Retinal pigment epithelial cell (primary cell): ENCODE measurements at regions not wholly inside any gene's neighbourhood (a gene's known extent, or its start where the extent isn't known, plus 50 kb on each side); places are given as distances from the start of the nearest gene placed in this dataset.

Source experiments
- DNase-seq: peaks from one replicate; pipeline ENCODE4 v3.0.0-alpha.2; 2010; ENCODE audit warnings: low read depth
- H3K4me3 ChIP-seq: 2 replicates; pipeline ENCODE4 v1.5.1; 2011; ENCODE audit warnings: mild to moderate bottlenecking, low read length, control low read depth, moderate library complexity
- TF ChIP-seq, protein P1 (sequence below): conservative IDR thresholded peaks from 2 replicates; pipeline ENCODE4 v1.5.1; 2011; ENCODE audit warnings: low read depth, low read length, control low read depth, inconsistent platforms

DNA sequence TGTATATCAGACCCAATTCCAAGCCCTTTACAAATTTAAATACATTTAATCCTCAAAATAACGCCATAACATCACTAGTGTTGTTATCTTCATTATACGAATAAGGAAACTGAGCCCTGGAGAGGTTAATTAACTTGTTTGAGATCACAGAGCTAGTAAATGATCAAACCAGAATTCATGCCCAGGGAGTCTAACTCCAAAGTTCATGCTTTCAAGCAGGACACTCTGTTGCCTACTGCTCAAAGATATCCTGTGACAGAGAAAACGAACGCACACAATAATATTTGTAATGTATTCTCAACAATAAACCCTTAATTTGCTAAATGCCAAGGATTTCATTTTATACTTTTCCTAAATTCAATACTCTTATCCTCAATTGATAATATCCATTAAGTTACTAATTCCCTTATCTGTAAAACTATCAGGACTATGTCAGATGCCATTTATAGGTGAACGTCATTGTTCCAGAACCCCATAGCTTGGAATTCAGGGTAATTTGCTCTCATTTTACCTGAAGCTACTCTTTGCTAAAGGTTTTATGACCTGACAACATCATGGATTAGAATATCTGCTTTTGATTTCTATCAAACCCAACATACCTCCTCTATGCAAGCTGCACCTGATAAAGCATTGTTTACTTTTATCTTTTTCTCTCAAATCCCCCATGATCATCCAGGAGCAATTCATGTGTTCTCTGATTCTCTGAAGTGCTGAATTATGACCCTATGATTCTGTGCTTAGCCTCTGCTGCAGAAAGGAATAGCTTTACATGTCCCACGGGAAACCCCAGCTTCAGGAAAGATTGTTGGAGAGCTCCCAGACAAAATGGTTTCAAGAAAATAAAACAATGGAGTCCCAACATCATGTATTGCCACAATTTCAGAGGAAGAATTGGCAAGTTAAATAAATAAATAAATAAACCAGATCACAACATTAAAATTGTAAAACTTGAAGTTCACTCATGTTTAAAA, 150.2 kb upstream of the CDK1 start:
- TF ChIP-seq, protein P1, sequence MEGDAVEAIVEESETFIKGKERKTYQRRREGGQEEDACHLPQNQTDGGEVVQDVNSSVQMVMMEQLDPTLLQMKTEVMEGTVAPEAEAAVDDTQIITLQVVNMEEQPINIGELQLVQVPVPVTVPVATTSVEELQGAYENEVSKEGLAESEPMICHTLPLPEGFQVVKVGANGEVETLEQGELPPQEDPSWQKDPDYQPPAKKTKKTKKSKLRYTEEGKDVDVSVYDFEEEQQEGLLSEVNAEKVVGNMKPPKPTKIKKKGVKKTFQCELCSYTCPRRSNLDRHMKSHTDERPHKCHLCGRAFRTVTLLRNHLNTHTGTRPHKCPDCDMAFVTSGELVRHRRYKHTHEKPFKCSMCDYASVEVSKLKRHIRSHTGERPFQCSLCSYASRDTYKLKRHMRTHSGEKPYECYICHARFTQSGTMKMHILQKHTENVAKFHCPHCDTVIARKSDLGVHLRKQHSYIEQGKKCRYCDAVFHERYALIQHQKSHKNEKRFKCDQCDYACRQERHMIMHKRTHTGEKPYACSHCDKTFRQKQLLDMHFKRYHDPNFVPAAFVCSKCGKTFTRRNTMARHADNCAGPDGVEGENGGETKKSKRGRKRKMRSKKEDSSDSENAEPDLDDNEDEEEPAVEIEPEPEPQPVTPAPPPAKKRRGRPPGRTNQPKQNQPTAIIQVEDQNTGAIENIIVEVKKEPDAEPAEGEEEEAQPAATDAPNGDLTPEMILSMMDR = no peak
- no peak overlapping the region for H3K4me3 ChIP-seq
- no peak for DNase-seq

DNA sequence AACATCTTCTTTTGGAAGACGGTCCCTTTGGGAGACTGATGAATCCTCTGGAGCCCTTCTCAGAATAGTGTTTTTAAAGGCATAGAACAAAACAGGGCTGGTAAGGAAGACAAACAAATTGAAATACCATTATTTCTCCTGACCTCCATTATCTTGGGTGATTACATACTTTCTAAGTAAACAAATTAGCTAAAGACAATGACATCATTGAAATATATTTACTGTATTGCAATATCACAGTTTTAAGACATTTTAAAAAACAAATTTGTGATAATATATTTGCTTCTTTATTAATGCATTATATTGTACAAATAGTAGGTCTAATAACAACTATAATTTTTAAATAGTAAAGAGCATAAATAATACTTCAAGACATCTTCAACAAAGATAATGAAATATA, 152.2 kb upstream of the CDK1 start:
- no peak for DNase-seq
- TF ChIP-seq, protein P1 = no peak
- H3K4me3 ChIP-seq = no peak overlapping the region

DNA sequence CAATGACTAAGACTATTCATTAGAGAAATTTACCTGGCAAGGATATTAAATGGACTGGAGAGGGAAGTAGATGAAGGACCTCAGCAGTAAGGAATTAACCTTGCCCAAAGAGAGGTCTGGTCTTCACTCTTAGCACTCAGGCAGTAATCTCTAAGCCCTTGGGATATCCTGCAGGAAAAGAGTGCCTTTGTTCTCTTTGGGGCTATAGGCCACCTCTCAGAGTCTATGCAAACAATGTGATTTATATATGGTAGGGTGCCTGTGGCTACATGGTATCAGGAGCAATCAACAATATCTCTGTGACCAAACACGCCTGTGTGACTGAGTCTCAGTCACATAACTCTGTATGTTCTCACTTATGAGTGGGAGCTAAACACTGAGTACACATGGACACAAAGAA, 154.7 kb upstream of the CDK1 start:
- no peak overlapping the region for H3K4me3 ChIP-seq
- TF ChIP-seq, protein P1 = no peak
- no peak for DNase-seq

DNA sequence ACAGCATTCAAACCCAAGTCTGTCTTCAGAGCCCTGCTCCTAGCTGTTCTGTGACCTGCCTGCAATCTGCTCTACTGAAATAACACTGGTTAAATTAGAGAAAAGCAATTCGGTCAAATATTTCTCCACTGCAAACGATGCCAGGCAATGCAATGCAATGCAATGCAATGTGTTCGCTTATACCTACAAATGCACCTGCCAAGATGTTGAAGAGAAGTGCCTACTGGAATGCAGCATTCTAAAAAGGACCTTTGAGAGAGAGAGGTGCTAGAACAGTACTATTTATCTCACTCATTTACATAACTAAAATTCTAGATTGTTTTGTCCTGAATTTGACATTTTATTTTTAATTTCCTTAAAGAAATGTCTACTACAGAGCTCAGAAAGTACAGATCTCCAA, 157.3 kb upstream of the CDK1 start:
- TF ChIP-seq, protein P1 = no peak
- DNase-seq = no peak
- no peak overlapping the region for H3K4me3 ChIP-seq

DNA sequence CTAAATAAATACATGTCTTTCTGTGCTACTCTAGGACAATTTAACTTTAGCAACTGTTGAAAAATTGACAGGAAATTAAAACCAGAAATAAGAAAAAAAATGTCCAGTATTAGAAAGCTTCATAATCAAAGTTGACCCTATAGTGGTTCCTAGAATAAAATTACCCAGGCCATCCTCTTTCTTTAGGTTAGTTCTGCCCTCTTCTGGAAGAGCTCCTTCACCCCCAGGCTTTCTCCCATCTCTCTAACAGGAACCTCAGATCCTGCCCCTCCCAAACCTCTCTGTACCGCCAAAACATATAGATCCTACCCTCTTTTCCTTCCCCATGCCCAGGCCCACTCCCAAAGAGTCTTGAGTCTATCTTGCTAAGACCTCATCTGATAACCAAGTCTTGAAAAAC, 159.4 kb upstream of the CDK1 start:
- H3K4me3 ChIP-seq = no peak overlapping the region
- TF ChIP-seq, protein P1 = no peak
- no peak for DNase-seq

DNA sequence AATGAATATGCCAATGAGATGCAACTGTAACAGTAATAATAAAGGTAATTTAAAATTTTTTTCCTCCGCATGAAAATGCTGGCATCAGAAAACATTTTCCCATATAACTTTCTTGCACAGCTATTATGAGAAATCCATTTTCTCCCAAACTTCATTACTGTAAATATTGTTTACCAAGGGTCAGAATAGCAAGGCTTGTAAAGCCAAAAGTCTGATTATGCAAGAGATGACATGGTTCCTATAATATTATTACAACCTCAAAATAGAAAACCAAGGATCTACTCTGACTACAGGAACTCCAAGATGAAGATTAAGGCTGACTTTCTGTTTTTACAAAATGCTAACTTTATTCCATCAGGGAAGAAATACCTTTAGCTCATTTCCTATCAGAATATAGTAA, 162.7 kb upstream of the CDK1 start:
- no peak for DNase-seq
- H3K4me3 ChIP-seq = no peak overlapping the region
- TF ChIP-seq, protein P1 = no peak

DNA sequence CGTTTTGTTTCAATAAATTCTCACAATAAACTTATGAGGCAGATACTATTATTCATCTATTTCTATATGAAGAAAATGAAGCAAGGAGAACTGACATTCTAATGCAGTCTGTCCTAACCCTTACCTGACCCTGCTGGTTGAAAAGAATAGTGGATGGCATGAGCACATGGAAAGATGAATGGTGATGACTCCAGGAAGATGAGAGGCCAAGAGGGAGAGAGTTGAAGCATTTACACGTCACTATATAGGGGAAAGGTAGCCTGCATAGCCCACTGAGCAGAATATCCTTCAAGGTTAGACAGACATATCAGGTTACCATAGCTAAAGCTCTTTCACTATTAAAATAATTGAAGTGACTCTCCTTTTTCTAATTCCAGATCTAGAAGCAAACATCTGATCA, 163.9 kb upstream of the CDK1 start:
- H3K4me3 ChIP-seq = no peak overlapping the region
- TF ChIP-seq, protein P1 = no peak

More for the DNA sequence above, 163.9 kb upstream of the CDK1 start:
- no peak for DNase-seq
